Spleen (tissue), 7 donors: ENCODE measurements at regions not wholly inside any gene's neighbourhood (a gene's known extent, or its start where the extent isn't known, plus 50 kb on each side); places are given as distances from the start of the nearest gene placed in this dataset.

Experiments
- CTCF ChIP-seq, 11 experiments: fragments of 200-600 bp in 7 of 11; fragments of 450-650 bp in 4 of 11; sonication (generic) in 4 of 11; IDR thresholded peaks in 8 of 11; conservative IDR thresholded peaks in 3 of 11; 1 replicate in 7 of 11; 2 replicates in 4 of 11; pipeline versions ENCODE4 v1.4.0 to v1.8.0; 2016 to 2021; ENCODE audit warnings: antibody characterized with exemption in 11 of 11, inconsistent platforms in 4 of 11, mild to moderate bottlenecking in 1 of 11
- POLR2A ChIP-seq, 3 donors: fragments of 450-650 bp; IDR thresholded peaks; one replicate each; pipeline ENCODE4 v1.5.1; 2017; ENCODE audit warnings: antibody characterized with exemption in 3 of 3, mild to moderate bottlenecking in 1 of 3
- donor health status: DM: no; HTN: no; CAD: no; lungs with moderate emphysema.
- donor health status: DM: no; HTN: no; CAD: no.
- donor health status: DM: no; HTN: no; CAD: no.

- TF ChIP-seq CTCF (IDR thresholded peaks at IDR 0.05 in 8 of 11, conservative IDR thresholded peaks at IDR 0.05 in 3 of 11) (no peak), POLR2A (IDR thresholded peaks at IDR 0.05) (no peak)
These were observed 215.9 kb downstream of the CRPPA start for GRCh38 chr7:16205466-16205865.
